HG02885 (cell line): ENCODE measurements at regions not wholly inside any gene's neighbourhood (a gene's known extent, or its start where the extent isn't known, plus 50 kb on each side); places are given as distances from the start of the nearest gene placed in this dataset.
"Not testable (repeated sequence)": the region's sequence is repeated elsewhere in the genome, so short reads cannot be mapped to it uniquely, and the experiment has no call there.

ENCODE experiments used
- ATAC-seq: cut with Tn5 transposase; IDR thresholded peaks from one replicate; pipeline ENCODE4 v1.9.1; 2021; ENCODE audit warnings: mild to moderate bottlenecking; ENCODE audit not compliant: unreplicated experiment, poor library complexity

GRCh38 chr17:69669441-69670178, 255.1 kb downstream of the MAP2K6 start:
- no peak for ATAC-seq

- no peak for ATAC-seq
These were observed 258.4 kb downstream of the MAP2K6 start for GRCh38 chr17:69672924-69673323.

GRCh38 chr17:69677130-69677529, 262.6 kb downstream of the MAP2K6 start:
- ATAC-seq: no peak

- ATAC-seq: no peak
These were observed 263.7 kb downstream of the MAP2K6 start for GRCh38 chr17:69678206-69678605.

GRCh38 chr17:69679829-69680228, 265.3 kb downstream of the MAP2K6 start:
- ATAC-seq: no peak

- no peak for ATAC-seq
These were observed 269.8 kb downstream of the MAP2K6 start for GRCh38 chr17:69684251-69684650.

GRCh38 chr17:69685150-69685549, 270.7 kb downstream of the MAP2K6 start:
- ATAC-seq: not testable (repeated sequence)

- no peak for ATAC-seq
These were observed 276.0 kb downstream of the MAP2K6 start for GRCh38 chr17:69690531-69690930.

- ATAC-seq: no peak
These were observed 277.7 kb downstream of the MAP2K6 start for GRCh38 chr17:69692171-69692570.

- ATAC-seq: no peak
These were observed 281.1 kb downstream of the MAP2K6 start for GRCh38 chr17:69695646-69696045.

GRCh38 chr17:69696650-69697049, 282.2 kb downstream of the MAP2K6 start:
- no peak for ATAC-seq

GRCh38 chr17:69698352-69698751, 283.9 kb downstream of the MAP2K6 start:
- ATAC-seq: not testable (repeated sequence)

- ATAC-seq: no peak
These were observed 287.6 kb downstream of the MAP2K6 start for GRCh38 chr17:69702078-69702477.

- no peak for ATAC-seq
These were observed 289.3 kb downstream of the MAP2K6 start for GRCh38 chr17:69703751-69704150.

- ATAC-seq: no peak
These were observed 290.4 kb downstream of the MAP2K6 start for GRCh38 chr17:69704935-69705334.

- ATAC-seq: no peak
These were observed 291.6 kb downstream of the MAP2K6 start for GRCh38 chr17:69706127-69706526.

- ATAC-seq: no peak
These were observed 294.9 kb downstream of the MAP2K6 start for GRCh38 chr17:69709441-69709840.

GRCh38 chr17:69710926-69711325, 296.4 kb downstream of the MAP2K6 start:
- ATAC-seq: no peak

GRCh38 chr17:69711541-69711940, 297.0 kb downstream of the MAP2K6 start:
- ATAC-seq: no peak

GRCh38 chr17:69712801-69713311, 298.4 kb downstream of the MAP2K6 start:
- ATAC-seq: no peak

- ATAC-seq: no peak
These were observed 299.3 kb downstream of the MAP2K6 start for GRCh38 chr17:69713815-69714214.

GRCh38 chr17:69714669-69715068, 300.2 kb downstream of the MAP2K6 start:
- no peak for ATAC-seq
